Mesothelial cell of epicardium (in vitro differentiated cells): ENCODE measurements at regions not wholly inside any gene's neighbourhood (a gene's known extent, or its start where the extent isn't known, plus 50 kb on each side); places are given as distances from the start of the nearest gene placed in this dataset.
A peak's percentile ranks its signal among the peaks of the same experiment; 100 is the strongest.
"Not testable (repeated sequence)": the region's sequence is repeated elsewhere in the genome, so short reads cannot be mapped to it uniquely, and the experiment has no call there.

Experiments used
- DNase-seq, 2 experiments: peaks; one replicate each; pipeline ENCODE4 v3.0.0; 2021; ENCODE audit warnings: low spot score in 2 of 2; ENCODE audit not compliant: unreplicated experiment in 2 of 2
- H3K27ac Mint-ChIP-seq: 2 replicates; pipeline ENCODE4 v1.8.0; 2021; ENCODE audit warnings: mixed read lengths
- H3K27me3 Mint-ChIP-seq: 2 replicates; pipeline ENCODE4 v1.8.0; 2021; ENCODE audit warnings: low read depth, mixed read lengths
- H3K36me3 Mint-ChIP-seq: 2 replicates; pipeline ENCODE4 v1.8.0; 2021; ENCODE audit warnings: mixed read lengths
- H3K4me1 Mint-ChIP-seq: 2 replicates; pipeline ENCODE4 v1.8.0; 2021; ENCODE audit warnings: mixed read lengths
- H3K4me3 Mint-ChIP-seq: 2 replicates; pipeline ENCODE4 v1.8.0; 2021; ENCODE audit warnings: mild to moderate bottlenecking, moderate library complexity, mixed read lengths
- H3K9me3 Mint-ChIP-seq: 2 replicates; pipeline ENCODE4 v1.8.0; 2021; ENCODE audit warnings: mixed read lengths
- CTCF ChIP-seq: fragments of 200-600 bp; sonication (generic); IDR thresholded peaks from one replicate; pipeline ENCODE4 v1.5.0; 2021; ENCODE audit warnings: antibody characterized with exemption; ENCODE audit not compliant: unreplicated experiment

- no peaks in the 10 kb centered on the region for H3K9me3 Mint-ChIP-seq
- peak overlapping the region; percentile 91 for H3K27ac Mint-ChIP-seq
- no peak for TF ChIP-seq CTCF
- no peak for DNase-seq
- H3K4me3 Mint-ChIP-seq, result no peak overlapping the region
- peaks cover 14% of the 10 kb centered on the region for H3K4me1 Mint-ChIP-seq
- H3K36me3 Mint-ChIP-seq, result no peaks in the 10 kb centered on the region
- H3K27me3 Mint-ChIP-seq, result no peaks in the 10 kb centered on the region
Measured at GRCh38 chr2:103402944-103403343, 641.1 kb downstream of the TMEM182 start.

GRCh38 chr2:103403388-103403787 lies 641.6 kb downstream of the TMEM182 start:
- H3K4me3 Mint-ChIP-seq, H3K36me3 Mint-ChIP-seq, H3K27me3 Mint-ChIP-seq, DNase-seq, H3K9me3 Mint-ChIP-seq: not testable (repeated sequence)
- peaks cover 14% of the 10 kb centered on the region for H3K4me1 Mint-ChIP-seq
- H3K27ac Mint-ChIP-seq, result peak overlapping the region; percentile 36

GRCh38 chr2:103410221-103410620 lies 648.4 kb downstream of the TMEM182 start:
- Mint-ChIP-seq H3K4me3 (no peak overlapping the region), H3K4me1 (no peaks in the 10 kb centered on the region), H3K27ac (no peak overlapping the region), H3K27me3 (no peaks in the 10 kb centered on the region), H3K36me3 (no peaks in the 10 kb centered on the region), H3K9me3 (no peaks in the 10 kb centered on the region)
- no peak for TF ChIP-seq CTCF
- DNase-seq, result no peak

GRCh38 chr2:103419506-103419905 lies 657.7 kb downstream of the TMEM182 start:
- Mint-ChIP-seq H3K27ac (no peak overlapping the region), H3K4me3 (no peak overlapping the region), H3K27me3 (no peaks in the 10 kb centered on the region), H3K36me3 (no peaks in the 10 kb centered on the region), H3K4me1 (no peaks in the 10 kb centered on the region), H3K9me3 (peaks cover 13% of the 10 kb centered on the region)
- DNase-seq, result no peak
- no peak for TF ChIP-seq CTCF

- TF ChIP-seq CTCF, result no peak
- no peak for DNase-seq
- H3K9me3 Mint-ChIP-seq, result peaks cover 2% of the 10 kb centered on the region
- H3K27me3 Mint-ChIP-seq, result no peaks in the 10 kb centered on the region
- no peaks in the 10 kb centered on the region for H3K36me3 Mint-ChIP-seq
- no peaks in the 10 kb centered on the region for H3K4me1 Mint-ChIP-seq
- H3K4me3 Mint-ChIP-seq, result no peak overlapping the region
- no peak overlapping the region for H3K27ac Mint-ChIP-seq
Measured at GRCh38 chr2:103423100-103423499, 661.3 kb downstream of the TMEM182 start.

GRCh38 chr2:103427567-103427966 lies 665.7 kb downstream of the TMEM182 start:
- no peaks in the 10 kb centered on the region for H3K27me3 Mint-ChIP-seq
- TF ChIP-seq CTCF, result no peak
- peaks cover 5% of the 10 kb centered on the region for H3K9me3 Mint-ChIP-seq
- no peaks in the 10 kb centered on the region for H3K4me1 Mint-ChIP-seq
- no peak overlapping the region for H3K4me3 Mint-ChIP-seq
- no peaks in the 10 kb centered on the region for H3K36me3 Mint-ChIP-seq
- no peak for DNase-seq
- H3K27ac Mint-ChIP-seq, result no peak overlapping the region
